Esophagus squamous epithelium (tissue), 5 donors: ENCODE measurements at regions not wholly inside any gene's neighbourhood (a gene's known extent, or its start where the extent isn't known, plus 50 kb on each side); places are given as distances from the start of the nearest gene placed in this dataset.

ENCODE experiments used
- DNase-seq: peaks from one replicate; lab custom pipeline; 2025; lab: John Stamatoyannopoulos, UW
- H3K27ac ChIP-seq, 4 donors: fragments of 200-600 bp; sonication (generic); one replicate each; pipeline ENCODE4 v1.5.1; 2016 to 2019; ENCODE audit warnings: mild to moderate bottlenecking in 1 of 4
- H3K27me3 ChIP-seq, 4 donors: fragments of 200-600 bp; sonication (generic); 1 replicate in 3 of 4; 2 replicates in 1 of 4; pipeline versions ENCODE4 v1.5.1 to v1.6.0; 2017 to 2021; ENCODE audit warnings: antibody characterized with exemption in 1 of 4
- H3K36me3 ChIP-seq, 3 donors: fragments of 200-600 bp; sonication (generic); one replicate each; pipeline ENCODE4 v1.5.1; 2016 to 2019
- H3K4me1 ChIP-seq, 3 donors: fragments of 200-600 bp; sonication (generic); one replicate each; pipeline ENCODE4 v1.5.1; 2017 to 2019
- H3K4me3 ChIP-seq, 4 donors: fragments of 200-600 bp; sonication (generic); 1 replicate in 3 of 4; 2 replicates in 1 of 4; pipeline ENCODE4 v1.5.1; 2016 to 2019; ENCODE audit warnings: mild to moderate bottlenecking in 2 of 4, moderate library complexity in 1 of 4
- H3K9me3 ChIP-seq, 3 donors: fragments of 200-600 bp; sonication (generic); one replicate each; pipeline ENCODE4 v1.5.1; 2016 to 2019
- POLR2A ChIP-seq, 4 donors: fragments of 450-650 bp; IDR thresholded peaks; one replicate each; pipeline ENCODE4 v1.6.1; 2017; ENCODE audit warnings: antibody characterized with exemption in 4 of 4, mild to moderate bottlenecking in 4 of 4, moderate library complexity in 3 of 4
- WGBS, 2 donors: methylation state at CpG; one replicate each; pipeline ENCODE4 v1.1.5; 2018; 5-methylcytosine and 5-hydroxymethylcytosine counted together
- intact Hi-C: fragments of 100-400 bp; cut with DNase I; formaldehyde crosslinking; loops from one replicate; pipeline ENCODE4 v1.15.0; 2022
- TF ChIP-seq, protein P1 (sequence below), 6 experiments: fragments of 450-650 bp in 4 of 6; fragments of 200-600 bp in 2 of 6; sonication (generic) in 2 of 6; IDR thresholded peaks; one replicate each; pipeline ENCODE4 v1.5.1; 2016 to 2019; ENCODE audit warnings: antibody characterized with exemption in 6 of 6, mild to moderate bottlenecking in 4 of 6, moderate library complexity in 4 of 6
- donor health status: DM: yes; HTN: yes; CAD: no.

GRCh38 chr1:73761559-73761958 is 436.4 kb downstream of the LRRIQ3 start:
- Histone ChIP-seq H3K36me3 (no peaks in the 10 kb centered on the region), H3K27me3 (no peaks in the 10 kb centered on the region), H3K4me3 (no peak overlapping the region), H3K4me1 (no peaks in the 10 kb centered on the region), H3K9me3 (no peaks in the 10 kb centered on the region), H3K27ac (no peak overlapping the region)
- intact Hi-C loops: no loop called here
- TF ChIP-seq POLR2A (IDR thresholded peaks at IDR 0.05): no peak
- TF ChIP-seq, protein P1, sequence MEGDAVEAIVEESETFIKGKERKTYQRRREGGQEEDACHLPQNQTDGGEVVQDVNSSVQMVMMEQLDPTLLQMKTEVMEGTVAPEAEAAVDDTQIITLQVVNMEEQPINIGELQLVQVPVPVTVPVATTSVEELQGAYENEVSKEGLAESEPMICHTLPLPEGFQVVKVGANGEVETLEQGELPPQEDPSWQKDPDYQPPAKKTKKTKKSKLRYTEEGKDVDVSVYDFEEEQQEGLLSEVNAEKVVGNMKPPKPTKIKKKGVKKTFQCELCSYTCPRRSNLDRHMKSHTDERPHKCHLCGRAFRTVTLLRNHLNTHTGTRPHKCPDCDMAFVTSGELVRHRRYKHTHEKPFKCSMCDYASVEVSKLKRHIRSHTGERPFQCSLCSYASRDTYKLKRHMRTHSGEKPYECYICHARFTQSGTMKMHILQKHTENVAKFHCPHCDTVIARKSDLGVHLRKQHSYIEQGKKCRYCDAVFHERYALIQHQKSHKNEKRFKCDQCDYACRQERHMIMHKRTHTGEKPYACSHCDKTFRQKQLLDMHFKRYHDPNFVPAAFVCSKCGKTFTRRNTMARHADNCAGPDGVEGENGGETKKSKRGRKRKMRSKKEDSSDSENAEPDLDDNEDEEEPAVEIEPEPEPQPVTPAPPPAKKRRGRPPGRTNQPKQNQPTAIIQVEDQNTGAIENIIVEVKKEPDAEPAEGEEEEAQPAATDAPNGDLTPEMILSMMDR (IDR thresholded peaks at IDR 0.05): no peak
- WGBS, 2 donors: 71 to 84% methylated on average over 2 of the region's 2 CpGs
- DNase-seq: no peak

DNA sequence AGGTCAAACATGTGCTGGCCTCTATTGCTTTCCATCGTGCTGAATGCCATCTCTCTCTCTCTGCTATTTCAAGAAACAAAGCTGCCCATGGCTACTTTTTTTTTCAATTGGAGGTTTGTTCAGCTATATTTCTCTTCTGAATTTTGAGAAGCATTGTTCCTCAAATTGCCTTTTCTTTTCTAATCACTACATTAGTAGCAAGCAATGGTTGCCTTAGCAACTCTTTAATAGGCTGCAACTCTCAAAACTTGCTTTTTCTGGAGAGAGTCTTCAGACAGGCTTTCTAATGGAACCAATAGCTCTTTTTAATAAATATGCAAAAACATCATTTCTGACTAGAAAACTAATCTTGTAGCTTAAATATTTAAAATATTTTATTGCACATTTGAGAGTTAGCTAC is 439.0 kb downstream of the LRRIQ3 start:
- WGBS, 2 donors: 12 to 36% methylated on average over 1 of the region's 1 CpG
- Histone ChIP-seq H3K4me3 (no peak overlapping the region), H3K4me1 (no peaks in the 10 kb centered on the region), H3K27ac (no peak overlapping the region), H3K27me3 (no peaks in the 10 kb centered on the region), H3K9me3 (no peaks in the 10 kb centered on the region), H3K36me3 (no peaks in the 10 kb centered on the region)
- intact Hi-C loops: no loop called here
- DNase-seq: no peak
- TF ChIP-seq POLR2A (IDR thresholded peaks at IDR 0.05): no peak
- TF ChIP-seq, protein P1 (IDR thresholded peaks at IDR 0.05): no peak

GRCh38 chr1:73756817-73757216 is 441.2 kb downstream of the LRRIQ3 start:
- no peaks in the 10 kb centered on the region for H3K9me3 ChIP-seq
- no peaks in the 10 kb centered on the region for H3K36me3 ChIP-seq
- intact Hi-C loops: no loop called here
- no peaks in the 10 kb centered on the region for H3K27me3 ChIP-seq
- no peaks in the 10 kb centered on the region for H3K4me1 ChIP-seq
- H3K27ac ChIP-seq: no peak overlapping the region
- TF ChIP-seq, protein P1 (IDR thresholded peaks at IDR 0.05): no peak
- no peak for TF ChIP-seq POLR2A (IDR thresholded peaks at IDR 0.05)
- WGBS, 2 donors: 30 to 33% methylated on average over 2 of the region's 2 CpGs
- DNase-seq: no peak
- H3K4me3 ChIP-seq: no peak overlapping the region

- WGBS, 2 donors: 44 to 57% methylated on average over 2 of the region's 2 CpGs
- DNase-seq: no peak
- Histone ChIP-seq H3K36me3 (no peaks in the 10 kb centered on the region), H3K27ac (no peak overlapping the region), H3K4me3 (no peak overlapping the region), H3K9me3 (no peaks in the 10 kb centered on the region), H3K4me1 (no peaks in the 10 kb centered on the region), H3K27me3 (no peaks in the 10 kb centered on the region)
- TF ChIP-seq, protein P1 (IDR thresholded peaks at IDR 0.05): no peak
- no peak for TF ChIP-seq POLR2A (IDR thresholded peaks at IDR 0.05)
- intact Hi-C loops: no loop called here
Measured at GRCh38 chr1:73755649-73756048, 442.3 kb downstream of the LRRIQ3 start.

- no peak overlapping the region for H3K27ac ChIP-seq
- no peak overlapping the region for H3K4me3 ChIP-seq
- no peak for DNase-seq
- no peaks in the 10 kb centered on the region for H3K27me3 ChIP-seq
- TF ChIP-seq, protein P1 (IDR thresholded peaks at IDR 0.05): no peak
- no peak for TF ChIP-seq POLR2A (IDR thresholded peaks at IDR 0.05)
- H3K9me3 ChIP-seq: peaks cover 0 to 6% (median 0%) of the 10 kb centered on the region in 3 donors
- H3K4me1 ChIP-seq: no peaks in the 10 kb centered on the region
- H3K36me3 ChIP-seq: no peaks in the 10 kb centered on the region
- intact Hi-C loops: no loop called here
Measured at GRCh38 chr1:73749996-73750395, 448.0 kb downstream of the LRRIQ3 start.
